Daoy (cell line): ENCODE measurements at regions not wholly inside any gene's neighbourhood (a gene's known extent, or its start where the extent isn't known, plus 50 kb on each side); places are given as distances from the start of the nearest gene placed in this dataset.
"Not testable (repeated sequence)": the region's sequence is repeated elsewhere in the genome, so short reads cannot be mapped to it uniquely, and the experiment has no call there.

Experiments
- DNase-seq: peaks from one replicate; pipeline ENCODE4 v3.0.0-alpha.2; 2015; ENCODE audit warnings: low read depth

DNA sequence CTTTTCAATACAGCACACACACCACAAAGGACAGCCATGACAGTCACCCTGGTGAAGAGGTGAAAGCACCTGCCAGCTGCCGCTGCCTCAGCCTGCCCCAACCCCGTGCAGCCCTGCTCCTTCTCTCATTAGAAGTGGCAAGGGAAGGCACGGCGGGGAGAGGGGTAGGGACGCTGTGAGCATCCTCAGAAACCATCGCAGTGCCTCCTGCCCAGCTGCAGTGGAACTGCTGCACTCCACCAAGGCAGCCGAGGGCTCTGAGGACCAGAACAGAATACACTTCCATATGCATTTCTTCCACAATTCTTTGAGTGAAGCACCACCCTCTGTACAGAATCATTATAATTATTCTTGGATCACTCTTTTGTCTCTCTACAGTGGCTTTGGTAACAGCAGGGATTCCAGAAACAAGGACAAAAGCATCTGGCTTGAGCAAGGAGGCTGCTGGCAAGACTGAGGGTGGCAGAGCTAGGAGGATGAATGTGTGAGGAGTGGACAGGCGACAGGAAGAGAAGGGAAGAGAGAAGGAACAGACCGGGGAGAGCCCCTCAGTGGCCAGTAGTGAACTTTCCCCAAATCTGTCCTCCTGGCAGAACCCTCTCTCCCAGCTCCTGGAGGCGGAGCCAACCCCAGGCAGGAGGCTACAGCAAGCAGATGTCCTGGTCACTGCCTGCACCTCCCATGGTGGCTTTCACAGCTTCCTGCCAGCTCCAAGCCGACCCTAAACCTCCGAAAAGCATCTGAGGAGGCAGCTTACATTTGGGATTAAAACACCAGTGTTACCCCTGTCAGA is 73.2 kb downstream of the MTNR1A start:
- DNase-seq, result no peak

DNA sequence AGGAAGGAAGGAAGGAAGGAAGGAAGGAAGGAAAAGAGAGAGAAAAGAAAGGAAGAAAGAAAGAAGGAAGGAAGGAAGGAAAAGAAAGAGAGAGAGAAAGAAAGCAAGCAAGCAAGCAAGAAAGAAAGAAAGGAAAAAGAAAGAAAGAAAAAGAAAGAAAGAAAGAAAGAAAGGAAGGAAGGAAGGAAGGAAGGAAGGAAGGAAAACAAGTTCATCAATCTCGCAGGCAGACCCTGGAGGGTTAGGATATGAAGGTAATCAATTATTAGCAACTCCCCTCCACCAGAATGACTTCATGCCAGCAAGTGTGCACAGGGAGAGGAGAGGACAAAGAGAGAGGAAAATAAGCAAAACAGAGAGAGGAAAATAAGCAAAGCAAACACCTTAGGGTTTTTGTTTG is 80.2 kb downstream of the MTNR1A start:
- DNase-seq, result no peak

DNA sequence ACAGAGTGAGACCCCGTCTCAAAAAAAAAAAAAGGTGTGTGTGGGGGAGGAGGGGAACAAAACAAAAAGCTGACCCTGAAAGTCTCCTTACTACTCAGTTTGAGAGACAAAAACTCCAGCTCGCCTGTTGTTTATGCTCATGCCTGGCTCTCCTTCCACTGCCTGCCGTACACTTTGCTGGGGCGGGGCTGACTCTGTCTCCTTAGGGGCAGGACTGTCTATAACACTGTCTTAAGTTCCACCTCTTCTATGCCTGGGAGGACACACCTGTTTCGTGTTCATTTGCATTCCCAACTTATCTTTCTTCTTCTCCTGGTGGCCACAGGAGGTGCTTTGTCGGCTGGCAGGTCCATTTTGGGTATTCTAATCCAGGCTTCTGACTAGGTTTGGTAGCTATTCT is 81.4 kb downstream of the MTNR1A start:
- DNase-seq, result no peak

DNA sequence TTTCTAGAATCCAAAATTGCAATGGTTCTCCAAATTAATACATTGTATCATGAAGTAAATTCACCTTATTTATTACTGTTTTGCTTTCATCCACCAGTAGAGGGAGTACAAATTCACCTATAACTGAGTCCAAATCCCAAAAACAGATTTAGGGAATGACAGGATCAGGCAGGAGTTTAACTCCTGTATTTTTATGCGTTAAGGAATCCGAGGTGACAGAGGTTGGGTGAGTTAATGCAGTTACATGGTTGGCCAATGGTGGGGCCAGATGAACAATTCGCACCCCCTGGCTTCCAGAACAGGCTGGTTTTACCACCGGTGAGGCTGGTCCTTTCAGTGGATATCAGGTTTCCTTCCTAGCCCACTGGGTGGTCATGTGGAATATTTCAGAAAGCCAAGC is 82.4 kb downstream of the MTNR1A start:
- no peak for DNase-seq

DNA sequence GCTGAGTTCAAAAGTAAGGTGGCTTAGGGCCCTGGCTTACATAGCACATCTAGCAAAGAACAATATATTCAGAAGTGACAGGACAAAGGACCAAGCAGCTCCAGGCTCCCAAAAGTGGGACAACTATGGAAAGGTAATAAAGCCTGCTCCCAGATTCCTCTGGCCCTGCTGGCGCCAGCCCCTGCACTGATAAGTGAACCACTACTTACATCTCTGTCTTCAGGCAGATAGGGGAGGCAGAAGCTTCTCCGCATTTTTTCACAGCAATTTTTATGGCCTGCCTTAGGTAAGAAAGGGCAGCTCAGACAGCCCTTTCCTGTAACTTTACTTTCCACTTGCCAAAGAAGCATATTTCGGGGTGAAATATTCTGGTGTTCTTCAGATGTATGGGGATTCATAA is 83.9 kb downstream of the MTNR1A start:
- DNase-seq, result no peak

DNA sequence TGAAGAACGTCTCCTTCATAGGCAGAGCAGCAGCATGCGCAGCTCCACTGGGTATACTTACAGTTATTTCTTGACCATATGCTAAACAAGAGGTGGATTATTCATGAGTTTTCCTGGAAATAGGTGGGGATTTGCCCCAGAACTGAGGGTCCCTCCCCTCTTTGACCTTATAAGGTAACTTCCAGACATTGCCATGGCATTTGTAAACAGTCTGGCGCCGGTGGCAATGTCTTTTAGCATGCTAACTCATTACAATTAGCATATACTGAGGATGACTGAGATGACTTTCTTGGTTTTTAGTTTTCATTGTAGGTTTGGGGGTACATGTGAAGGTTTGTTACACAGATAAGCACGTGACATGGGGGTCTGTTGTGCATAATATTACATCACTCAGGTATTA is 97.3 kb downstream of the MTNR1A start:
- DNase-seq, result no peak

DNA sequence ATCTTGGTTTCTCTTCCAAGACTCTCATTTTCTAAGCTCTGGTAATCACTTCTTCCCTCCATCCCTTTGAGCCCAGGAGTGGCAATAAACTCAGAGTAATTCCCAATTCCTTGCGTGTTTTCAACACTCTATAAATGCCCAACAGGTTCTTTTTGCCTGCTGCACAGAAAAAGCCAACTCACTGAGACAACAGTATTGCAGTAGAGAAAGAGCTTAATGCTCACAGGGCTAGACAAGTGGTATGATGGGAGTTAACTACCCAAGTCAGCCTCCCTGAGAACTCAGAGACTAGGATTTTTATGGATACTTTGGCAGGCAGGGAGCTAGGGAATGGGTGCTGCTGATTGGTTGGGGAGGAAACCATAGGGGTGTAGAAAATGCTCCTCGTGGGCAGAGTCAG is 103.4 kb downstream of the MTNR1A start:
- DNase-seq, result no peak

DNA sequence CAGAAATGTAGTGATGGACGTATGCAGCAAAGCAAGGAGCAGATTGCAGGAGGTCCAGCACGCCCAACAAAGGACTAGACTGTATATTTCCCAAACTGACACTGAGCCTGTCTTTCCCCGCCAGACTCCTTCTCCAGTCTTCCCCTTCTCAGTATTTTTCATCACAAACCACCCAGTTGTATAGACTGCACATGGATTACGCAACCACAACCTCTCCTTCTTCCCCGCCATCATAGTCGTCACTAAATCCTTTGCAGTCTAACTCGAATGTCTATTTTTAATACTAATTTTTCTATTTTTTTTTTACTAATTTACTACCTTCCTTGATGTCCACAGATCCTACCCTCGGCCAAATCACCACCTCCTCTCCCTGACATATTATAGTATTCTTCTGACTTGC is 105.4 kb downstream of the MTNR1A start:
- no peak for DNase-seq

DNA sequence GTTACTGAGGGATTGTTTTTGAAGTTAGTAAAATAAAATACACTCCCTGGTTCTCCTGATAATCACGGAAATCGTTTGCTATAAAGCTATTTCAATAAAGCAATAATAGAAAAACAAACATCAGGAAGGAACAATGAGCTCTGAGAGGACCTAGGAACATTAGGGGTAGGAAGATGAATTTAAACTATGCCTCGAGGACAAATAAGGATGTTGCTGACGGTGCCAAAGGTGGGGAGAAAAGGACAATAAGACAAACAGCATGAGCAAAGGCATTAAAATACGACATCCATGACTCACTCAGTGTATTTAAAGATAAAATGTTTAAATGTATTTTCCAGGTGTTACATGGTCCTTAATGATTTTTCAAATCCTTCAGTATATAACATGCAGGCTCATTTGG is 110.3 kb downstream of the MTNR1A start:
- no peak for DNase-seq

DNA sequence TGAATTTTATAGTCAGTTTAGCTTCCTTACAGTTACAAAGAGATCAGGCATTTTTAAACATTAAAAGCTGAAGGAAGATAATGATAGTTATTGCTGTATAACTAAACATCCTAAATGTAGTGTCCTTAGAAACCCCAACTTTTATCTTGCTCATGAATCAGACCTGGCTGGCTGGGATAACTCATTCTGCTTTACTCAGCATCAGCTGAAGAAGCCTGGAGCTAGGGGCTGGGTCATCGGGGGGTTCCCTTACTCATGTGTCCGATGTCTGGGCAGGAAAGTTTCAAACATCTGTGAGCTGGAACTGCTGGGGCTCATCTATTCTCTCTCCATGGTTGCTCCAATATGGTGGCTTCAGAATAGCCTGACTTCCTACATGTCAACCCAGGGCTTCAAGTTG is 113.9 kb downstream of the MTNR1A start:
- no peak for DNase-seq

DNA sequence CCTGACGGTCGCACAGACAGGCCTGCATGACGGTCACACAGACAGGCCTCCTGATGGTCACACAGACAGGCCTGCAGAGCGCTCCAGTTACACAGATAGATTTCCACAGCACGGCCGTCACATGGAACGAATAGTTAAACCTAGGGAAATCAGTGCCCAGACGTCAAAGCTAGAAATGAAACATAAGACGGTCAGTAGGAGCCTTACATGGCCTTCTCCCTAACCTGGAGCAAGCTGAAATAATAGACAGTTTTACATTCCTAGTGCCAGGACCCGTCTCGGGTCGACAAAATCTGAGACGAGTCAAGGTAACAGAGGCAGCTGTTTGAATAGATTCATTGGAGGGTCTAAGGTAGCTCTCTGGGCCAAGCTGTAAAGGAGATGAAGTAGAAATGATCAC is 126.9 kb downstream of the MTNR1A start:
- no peak for DNase-seq

DNA sequence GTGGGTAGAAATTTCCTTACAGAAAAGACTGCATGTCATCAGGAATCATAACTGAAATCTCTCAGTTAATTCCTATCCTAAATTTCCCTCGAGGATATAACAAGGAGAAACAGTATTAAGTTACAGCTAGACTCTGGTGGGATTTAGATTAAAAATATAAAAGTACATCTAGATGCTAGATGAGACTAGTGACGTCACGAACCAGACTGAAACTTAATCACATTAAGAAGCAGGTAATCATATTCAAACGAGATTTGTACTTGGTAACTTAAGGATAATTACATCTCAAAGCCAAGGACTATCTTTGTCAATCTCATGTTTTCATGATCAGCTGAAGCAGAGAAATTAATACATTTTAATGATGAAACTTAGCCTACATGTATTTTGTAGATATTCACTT is 130.6 kb downstream of the MTNR1A start:
- DNase-seq, result no peak

DNA sequence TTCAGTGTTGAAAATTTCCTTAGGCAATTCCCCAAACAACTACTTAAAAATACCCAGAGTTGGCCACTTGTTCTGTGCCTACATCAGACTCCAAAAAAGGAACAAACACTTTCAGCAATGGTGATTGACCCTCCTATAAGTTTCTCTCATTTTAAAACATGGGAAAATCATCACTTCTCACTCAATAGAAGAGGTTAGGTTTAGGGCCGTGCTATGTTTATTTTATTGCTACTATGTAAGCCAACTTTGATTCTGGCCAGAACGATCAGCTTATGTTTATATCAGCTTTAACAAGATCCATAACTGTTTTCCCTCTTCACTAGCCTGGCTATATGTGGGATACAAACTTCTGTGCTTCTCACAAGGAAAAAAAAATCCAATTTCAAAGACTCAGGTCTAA is 133.1 kb downstream of the MTNR1A start:
- no peak for DNase-seq

DNA sequence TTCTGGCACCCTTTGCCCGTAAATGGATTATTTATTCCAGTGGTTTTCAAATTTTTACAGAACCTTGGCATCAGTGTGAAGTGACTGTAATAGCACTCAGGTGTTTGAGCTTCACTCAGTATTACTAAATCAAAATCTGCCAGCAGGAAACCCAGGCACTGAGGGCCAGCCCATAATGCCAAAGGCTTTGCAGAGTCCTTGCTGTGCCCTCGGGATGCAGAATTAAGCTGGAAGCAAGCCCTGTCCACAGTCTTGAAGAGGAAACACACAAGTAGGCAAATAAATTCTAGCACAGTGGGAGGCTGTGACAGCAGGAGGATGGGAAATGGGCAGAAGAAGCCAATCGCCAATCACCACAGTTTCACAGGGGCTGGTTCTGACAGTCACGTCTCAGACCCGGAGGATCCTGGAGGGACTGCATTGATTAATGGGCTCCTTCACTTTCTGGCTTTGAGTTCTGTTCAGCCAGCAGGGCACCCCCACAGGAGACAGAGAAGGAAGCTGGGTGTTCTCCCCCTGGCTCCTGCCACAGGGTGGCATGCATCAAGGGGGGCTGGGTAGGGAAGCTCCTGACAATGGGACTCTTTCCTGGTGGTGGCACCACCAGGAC is 138.8 kb downstream of the MTNR1A start:
- no peak for DNase-seq

DNA sequence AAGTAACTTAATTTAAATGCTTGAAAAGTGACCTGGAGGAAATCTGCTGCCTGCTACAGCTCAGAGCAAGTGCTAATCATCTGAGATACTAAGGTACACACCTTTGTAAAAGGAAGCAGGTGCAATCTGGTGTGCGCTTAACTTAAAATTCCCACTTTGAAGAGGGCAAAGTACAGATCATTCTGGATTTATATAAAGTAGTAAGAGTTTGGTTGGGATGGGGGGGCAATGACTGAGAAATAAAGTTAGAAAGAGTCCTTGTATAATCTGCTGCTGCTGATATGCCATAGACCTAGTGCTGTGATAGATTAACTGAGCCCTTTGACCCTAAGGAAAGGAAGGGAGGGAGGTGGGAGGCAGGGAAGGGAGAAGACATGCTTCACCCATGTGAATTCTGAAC is 141.0 kb downstream of the MTNR1A start:
- no peak for DNase-seq

DNA sequence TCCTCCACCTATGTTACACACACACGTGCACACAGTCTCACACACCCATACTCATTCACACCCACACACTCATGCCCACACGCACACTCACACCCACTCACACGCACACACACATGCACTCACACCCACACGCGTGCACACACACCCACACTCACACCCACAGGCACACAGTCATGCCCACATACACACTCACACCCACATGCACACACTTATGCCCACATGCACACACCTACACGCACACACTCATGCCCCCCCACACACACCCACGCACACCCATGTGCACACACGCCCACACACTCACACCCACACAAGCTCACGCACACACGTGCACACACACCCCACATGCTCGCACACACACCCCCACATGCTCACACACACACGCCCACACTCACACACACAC is 140.0 kb downstream of the F11 start:
- no peak for DNase-seq

DNA sequence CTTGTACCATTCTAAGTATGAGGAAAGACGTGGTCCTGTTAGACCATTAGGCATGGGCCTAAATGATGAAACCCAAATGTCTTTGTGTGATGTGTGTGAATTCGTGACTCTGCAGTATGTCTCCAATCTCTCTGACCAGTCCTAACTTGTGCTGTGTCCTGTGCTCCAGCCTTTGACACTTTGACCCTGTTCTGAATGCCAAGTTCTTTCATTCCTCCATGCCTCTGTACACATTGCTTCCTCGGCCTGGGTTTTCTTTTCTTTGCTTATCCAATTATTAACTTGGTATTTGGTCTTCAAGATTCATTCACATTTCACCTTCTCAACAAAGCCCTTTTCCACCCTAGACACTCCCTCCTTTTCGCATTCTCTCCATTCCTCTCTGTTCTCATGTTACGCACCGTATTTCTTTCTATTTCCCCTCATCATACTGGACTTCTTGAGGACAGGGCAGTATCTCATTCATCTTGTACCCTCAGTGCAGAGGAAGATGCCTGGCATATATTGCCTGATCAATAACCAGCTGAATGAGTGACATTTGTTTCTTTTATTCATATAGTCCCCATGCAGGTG is 138.7 kb downstream of the F11 start:
- no peak for DNase-seq

DNA sequence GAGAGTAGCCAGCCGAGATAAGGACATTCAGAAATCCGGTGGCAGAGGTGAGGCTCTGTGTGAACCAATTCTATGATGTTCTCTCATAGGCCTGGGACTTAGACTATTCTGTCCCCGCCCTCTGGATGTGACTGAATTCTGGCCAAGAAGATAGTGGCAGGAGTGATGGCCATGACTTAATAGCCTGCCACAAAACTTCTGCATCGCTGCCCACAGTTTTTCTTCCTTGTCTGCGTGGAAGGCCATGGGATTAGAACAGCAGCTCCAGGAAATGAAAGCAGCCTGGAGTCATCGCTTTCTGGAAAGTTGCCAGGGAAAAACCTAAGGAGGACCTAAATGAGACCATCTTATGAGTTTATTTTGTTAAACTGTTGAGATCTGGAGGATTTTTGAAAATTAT is 134.7 kb downstream of the F11 start:
- DNase-seq, result peak; percentile 61

DNA sequence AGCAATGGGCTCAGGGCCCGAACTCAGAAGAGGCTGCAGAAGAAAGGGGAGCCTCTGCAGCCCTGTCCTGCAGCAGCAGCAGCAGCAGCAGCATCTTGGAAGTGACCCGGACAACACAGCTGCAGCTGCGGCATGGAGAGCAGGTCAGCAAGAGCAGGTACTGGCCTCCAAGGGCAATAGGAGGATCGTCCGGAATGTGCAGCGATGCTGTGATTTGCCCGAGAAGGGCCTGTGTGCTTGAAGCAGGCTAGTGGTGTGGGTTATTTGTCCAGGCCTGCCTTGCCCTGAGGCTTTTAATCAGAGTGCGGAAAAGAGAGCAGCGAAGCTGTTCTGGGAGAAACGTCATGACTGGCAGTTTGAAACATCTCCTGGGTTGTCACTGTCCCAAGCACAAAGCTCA is 126.0 kb downstream of the F11 start:
- DNase-seq, result no peak

DNA sequence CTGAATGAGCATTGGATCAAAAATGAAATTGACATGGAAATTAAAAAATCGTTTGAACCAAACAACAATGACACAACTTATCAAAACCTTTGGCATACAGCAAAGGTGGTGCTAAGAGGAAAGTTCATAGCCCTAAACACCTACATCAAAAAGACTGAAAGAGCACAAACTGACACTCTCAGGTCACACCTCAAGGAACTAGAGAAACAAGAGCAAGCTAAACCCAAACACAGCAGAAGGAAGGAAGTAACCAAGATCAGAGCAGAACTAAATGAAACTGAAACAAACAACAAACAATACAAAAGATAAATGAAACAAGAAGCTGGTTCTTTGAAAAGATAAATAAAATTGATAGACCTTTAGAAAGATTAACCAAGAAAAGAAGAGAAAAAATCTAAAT is 118.3 kb downstream of the F11 start:
- not testable (repeated sequence) for DNase-seq

DNA sequence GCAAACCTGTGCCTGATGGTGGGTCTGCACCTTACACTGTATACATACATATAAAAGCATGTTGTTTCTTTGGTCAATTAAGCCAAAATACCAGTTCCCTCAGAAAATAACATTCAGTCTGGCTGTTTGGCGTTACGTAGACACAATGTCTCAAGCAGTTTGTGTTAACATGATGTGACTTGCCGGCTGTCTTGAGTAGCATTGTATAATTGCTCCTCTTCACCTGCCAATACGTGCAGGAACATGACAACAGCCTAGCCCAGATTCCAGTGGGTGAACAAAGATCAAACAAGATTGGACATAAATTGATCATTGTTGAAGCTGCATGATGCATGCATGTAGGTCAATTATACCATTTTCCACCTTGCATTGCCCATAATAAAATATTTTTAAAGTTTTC is 102.3 kb downstream of the F11 start:
- no peak for DNase-seq

DNA sequence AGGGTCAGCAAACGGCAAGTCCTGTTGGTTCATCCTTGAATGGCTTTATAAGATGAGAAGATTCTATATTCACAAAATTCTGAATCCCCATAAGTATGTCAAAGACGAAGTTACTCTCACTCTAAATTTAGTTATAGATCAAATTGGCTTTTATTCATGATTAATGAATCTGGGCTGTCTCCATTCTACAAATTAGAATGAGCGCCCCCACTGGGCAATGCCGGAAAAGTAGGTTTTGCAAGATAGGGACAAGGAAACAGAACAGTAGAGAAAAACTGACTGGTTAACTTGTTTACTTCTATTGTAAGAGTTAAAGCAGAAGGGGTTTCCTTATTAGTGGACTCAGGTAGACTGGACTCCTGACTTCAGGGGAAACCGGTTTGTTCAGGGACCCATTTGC is 100.3 kb downstream of the F11 start:
- no peak for DNase-seq

DNA sequence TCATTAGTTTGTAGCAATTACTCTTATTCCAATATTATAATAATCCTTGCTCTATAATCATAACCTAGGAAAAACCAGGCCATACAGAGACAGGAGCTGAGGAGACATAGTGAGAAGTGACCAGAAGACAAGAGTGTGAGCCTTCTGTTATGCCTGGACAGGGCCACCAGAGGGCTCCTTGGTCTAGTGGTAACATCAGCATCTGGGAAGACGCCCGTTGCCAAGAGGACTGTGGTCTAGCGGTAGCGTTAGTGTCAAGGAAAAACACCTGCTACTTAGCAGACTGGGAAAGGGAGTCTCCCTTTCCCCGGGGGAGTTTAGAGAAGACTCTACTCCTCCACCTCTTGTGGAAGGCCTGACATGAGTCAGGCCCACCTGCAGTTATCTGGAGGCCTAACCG is 97.0 kb downstream of the F11 start:
- DNase-seq, result not testable (repeated sequence)

DNA sequence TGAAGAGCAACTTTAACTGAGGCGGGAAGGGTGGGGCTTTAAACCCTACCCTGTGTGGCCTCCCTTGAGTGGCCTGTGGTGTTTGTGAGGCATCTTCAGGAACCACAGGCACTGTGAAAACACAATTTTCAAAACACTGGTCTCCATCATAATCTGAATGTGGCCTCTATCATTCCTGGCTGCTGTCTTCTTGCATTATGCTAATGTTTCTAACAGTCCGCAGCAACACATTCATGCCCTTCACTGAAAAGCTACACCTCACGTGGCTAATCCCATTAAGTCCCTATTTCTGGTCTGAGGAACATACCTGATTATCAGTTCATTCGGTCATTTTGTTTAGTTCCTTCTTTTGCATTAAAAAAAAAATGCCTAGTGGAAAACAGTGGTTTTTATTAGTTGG is 94.6 kb downstream of the F11 start:
- DNase-seq, result no peak
